Mesodermal cell (in vitro differentiated cells): ENCODE measurements at regions not wholly inside any gene's neighbourhood (a gene's known extent, or its start where the extent isn't known, plus 50 kb on each side); places are given as distances from the start of the nearest gene placed in this dataset.

Source experiments
- H3K27ac ChIP-seq: 2 replicates; pipeline ENCODE4 v1.7.0; 2013; ENCODE audit warnings: mild to moderate bottlenecking, low read depth, low read length, moderate library complexity; ENCODE audit not compliant: severe bottlenecking
- H3K36me3 ChIP-seq: 2 replicates; pipeline ENCODE4 v1.7.1; 2013; ENCODE audit warnings: mild to moderate bottlenecking, low read length, moderate library complexity; ENCODE audit not compliant: control insufficient read depth, insufficient read depth
- H3K4me1 ChIP-seq: one replicate; pipeline ENCODE4 v1.7.1; 2013; ENCODE audit warnings: mild to moderate bottlenecking, low read length; ENCODE audit not compliant: insufficient read depth, control insufficient read depth, poor library complexity, severe bottlenecking
- H3K4me3 ChIP-seq: 2 replicates; pipeline ENCODE4 v1.7.0; 2013; ENCODE audit warnings: low read length, control low read depth, mild to moderate bottlenecking; ENCODE audit not compliant: insufficient read depth, poor library complexity, severe bottlenecking; ENCODE audit errors: extremely low read depth
- H3K9me3 ChIP-seq: 2 replicates; pipeline ENCODE4 v1.7.1; 2013; ENCODE audit warnings: mild to moderate bottlenecking, low read length, moderate library complexity; ENCODE audit not compliant: control insufficient read depth
- WGBS, 2 experiments: methylation state at CpG; one replicate each; pipeline ENCODE4 v1.1.5; 2013; ENCODE audit warnings: missing lambda C conversion rate in 2 of 2; ENCODE audit not compliant: insufficient coverage in 2 of 2; 5-methylcytosine and 5-hydroxymethylcytosine counted together

DNA sequence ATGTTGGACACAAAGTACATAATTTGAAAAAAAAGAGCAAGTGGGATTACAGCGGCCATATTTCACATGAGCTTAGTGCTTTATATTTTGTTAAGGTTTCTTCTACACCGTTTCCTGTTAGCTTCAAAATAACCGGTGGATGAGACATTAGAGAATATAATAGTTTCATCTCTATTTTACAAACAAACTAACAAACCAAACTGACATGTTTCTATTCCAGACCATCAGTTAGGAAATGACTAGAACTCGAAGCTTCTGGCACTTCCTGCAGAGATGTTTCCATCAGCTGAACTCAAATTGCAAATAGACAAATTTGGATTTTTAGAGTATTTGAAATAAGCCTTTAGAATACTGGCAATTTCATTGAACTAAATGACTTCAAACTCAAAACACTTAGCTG, 86.5 kb downstream of the MTRR start:
- Histone ChIP-seq H3K4me3 (no peak overlapping the region), H3K9me3 (no peaks in the 10 kb centered on the region), H3K36me3 (no peaks in the 10 kb centered on the region), H3K4me1 (no peaks in the 10 kb centered on the region), H3K27ac (no peak overlapping the region)
- 100% methylated on average over 1 of the region's 4 CpGs; no CpG with 5 or more reads in 1 of the 2 experiments for WGBS, 2 experiments

DNA sequence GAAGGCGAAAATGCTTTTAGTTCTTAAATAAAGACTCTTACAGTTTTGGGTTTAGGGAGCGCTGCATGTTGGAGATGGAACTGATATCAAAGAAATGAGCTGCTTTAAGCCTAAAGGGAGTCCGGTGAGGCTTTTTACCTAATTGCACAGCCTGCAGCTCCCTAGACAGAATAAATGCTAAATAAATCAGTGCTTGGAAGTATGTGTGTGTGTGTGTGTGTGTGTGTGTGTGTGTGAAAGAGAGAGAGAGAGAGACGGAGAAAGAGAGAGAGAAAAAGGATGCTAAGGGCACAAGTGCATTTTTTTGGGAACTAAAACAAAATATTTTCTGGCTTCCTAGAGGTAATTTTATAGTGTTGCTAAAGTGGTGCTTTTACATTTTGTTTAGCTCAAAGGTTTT, 88.4 kb downstream of the MTRR start:
- WGBS, 2 experiments = 89 to 94% methylated on average over 2 to 3 of the region's 4 CpGs
- Histone ChIP-seq H3K27ac (no peak overlapping the region), H3K4me3 (no peak overlapping the region), H3K36me3 (no peaks in the 10 kb centered on the region), H3K4me1 (no peaks in the 10 kb centered on the region), H3K9me3 (no peaks in the 10 kb centered on the region)

DNA sequence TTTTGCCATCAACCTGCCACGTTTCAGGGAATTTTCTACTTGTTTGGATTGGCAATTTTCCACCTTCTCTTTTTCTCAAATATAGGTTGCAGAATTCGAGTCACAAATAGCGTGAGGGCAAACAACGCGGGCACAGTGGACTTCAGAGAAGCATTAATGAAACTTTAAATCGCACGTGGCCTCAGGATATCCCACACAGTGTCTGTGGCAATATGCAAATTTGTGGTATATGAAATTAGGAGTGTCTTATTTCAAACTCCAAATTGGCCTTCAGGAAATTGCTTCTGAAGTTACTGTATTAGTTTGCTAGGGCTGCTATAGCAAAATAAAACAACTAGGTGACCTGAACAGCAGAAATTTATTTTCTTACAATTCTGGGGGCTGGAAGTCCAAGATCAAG, 91.2 kb downstream of the MTRR start:
- H3K4me1 ChIP-seq = no peaks in the 10 kb centered on the region
- H3K9me3 ChIP-seq = no peaks in the 10 kb centered on the region
- H3K36me3 ChIP-seq = no peaks in the 10 kb centered on the region
- 86 to 98% methylated on average over 7 of the region's 7 CpGs for WGBS, 2 experiments
- no peak overlapping the region for H3K27ac ChIP-seq
- H3K4me3 ChIP-seq = no peak overlapping the region

DNA sequence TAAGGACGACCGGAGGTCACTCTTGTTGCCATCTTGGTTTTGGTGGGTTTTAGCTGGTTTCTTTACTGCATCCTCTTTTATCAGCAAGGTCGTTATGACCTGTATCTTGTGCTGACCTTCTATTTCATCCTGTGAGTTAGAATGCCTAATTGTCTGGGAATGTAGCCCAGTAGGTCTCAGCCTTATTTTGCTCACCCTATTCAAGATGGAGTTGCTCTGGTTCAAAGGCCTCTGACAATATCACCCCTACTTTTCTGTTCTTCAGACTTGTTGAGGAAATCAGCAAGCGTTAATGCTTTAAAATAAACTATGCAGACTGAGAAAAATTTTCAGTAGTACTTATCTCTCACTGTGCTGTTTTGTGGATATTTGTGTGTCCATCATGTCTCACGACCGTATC, 92.6 kb downstream of the MTRR start:
- no peaks in the 10 kb centered on the region for H3K4me1 ChIP-seq
- H3K27ac ChIP-seq = no peak overlapping the region
- 78 to 84% methylated on average over 3 to 6 of the region's 6 CpGs for WGBS, 2 experiments
- H3K4me3 ChIP-seq = no peak overlapping the region
- no peaks in the 10 kb centered on the region for H3K36me3 ChIP-seq
- no peaks in the 10 kb centered on the region for H3K9me3 ChIP-seq

DNA sequence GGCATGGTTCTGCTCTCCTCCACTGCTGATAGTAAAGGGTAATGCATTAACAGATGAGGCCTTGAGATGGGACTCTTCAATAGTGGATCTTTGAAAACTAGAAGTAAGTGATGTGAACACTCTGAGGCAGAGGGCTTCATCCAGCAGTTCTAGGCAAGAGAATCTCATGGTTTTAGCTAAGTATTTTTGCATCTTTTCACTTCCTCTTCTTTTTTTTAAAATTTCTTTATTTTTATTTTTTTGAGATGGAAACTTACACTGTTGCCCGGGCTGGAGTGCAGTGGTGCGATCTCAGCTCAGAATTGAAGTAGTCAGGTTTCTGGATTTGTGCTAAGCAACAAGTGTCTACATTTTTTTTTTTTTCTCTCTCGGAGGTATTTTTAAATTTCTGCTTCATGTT, 101.9 kb downstream of the MTRR start:
- 100% methylated on average over 2 of the region's 3 CpGs; no CpG with 5 or more reads in 1 of the 2 experiments for WGBS, 2 experiments
- Histone ChIP-seq H3K4me1 (no peaks in the 10 kb centered on the region), H3K27ac (no peak overlapping the region), H3K4me3 (no peak overlapping the region), H3K9me3 (no peaks in the 10 kb centered on the region), H3K36me3 (no peaks in the 10 kb centered on the region)

DNA sequence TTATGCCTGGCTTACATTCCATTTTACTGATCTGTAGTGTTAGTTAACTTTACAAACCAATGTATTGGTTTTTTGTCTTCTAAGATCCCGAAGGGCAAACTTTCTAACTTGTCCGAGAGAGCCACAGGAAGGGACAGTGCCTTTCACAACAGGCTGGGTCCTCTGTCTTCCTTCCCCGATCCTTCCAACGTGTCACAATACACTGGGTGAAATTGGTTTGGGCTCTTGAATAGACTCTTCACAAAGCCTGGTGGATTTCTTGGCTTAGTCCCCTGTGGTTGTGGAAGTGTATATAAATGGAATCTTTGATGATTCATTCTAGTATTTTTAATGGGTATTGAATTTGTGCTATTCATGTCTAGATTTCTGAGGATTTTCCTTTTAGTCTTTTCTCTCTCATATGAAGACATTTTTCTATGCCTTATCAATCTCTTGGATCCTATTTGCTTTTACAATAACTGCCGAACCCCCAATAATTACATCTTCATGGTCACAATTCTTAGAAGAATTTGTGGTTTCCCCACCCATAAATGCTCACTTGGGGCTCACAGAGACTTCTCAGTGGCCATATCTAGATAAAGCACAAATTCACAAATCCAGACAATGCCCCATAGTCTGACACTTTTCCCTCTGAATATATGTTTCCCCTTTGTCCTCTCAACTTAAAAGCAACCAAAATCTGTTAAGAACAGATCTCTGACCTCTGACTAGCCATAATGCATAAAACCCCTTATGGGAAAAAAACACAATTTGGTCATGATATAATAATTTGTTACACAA, 107.7 kb downstream of the MTRR start:
- H3K36me3 ChIP-seq = no peaks in the 10 kb centered on the region
- H3K4me3 ChIP-seq = no peak overlapping the region
- WGBS, 2 experiments = 96 to 100% methylated on average over 1 to 3 of the region's 5 CpGs
- H3K9me3 ChIP-seq = no peaks in the 10 kb centered on the region
- H3K4me1 ChIP-seq = no peaks in the 10 kb centered on the region
- H3K27ac ChIP-seq = no peak overlapping the region

DNA sequence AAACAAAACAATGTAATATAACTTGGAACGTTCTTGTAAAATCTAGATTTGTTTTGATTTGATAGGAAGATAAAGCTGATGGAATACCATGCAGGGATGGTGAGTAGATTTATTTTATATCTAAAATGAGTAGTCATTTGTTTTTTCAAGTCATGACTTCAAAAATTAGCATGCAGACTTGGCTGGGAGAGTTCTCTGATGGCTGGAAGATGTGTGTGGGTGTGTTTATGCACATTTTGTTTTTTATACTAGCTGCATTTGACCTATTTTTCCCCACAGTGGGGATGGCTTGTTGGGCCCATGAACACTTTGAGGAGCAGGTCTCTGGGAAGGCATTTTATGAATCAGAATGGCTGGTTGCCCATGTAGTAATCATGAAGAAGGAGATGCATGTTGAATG, 109.2 kb downstream of the MTRR start:
- no peaks in the 10 kb centered on the region for H3K36me3 ChIP-seq
- H3K27ac ChIP-seq = no peak overlapping the region
- H3K4me1 ChIP-seq = no peaks in the 10 kb centered on the region
- H3K4me3 ChIP-seq = no peak overlapping the region
- no peaks in the 10 kb centered on the region for H3K9me3 ChIP-seq
- WGBS, 2 experiments = 100% methylated on average over 1 of the region's 1 CpG; no CpG with 5 or more reads in 1 of the 2 experiments

DNA sequence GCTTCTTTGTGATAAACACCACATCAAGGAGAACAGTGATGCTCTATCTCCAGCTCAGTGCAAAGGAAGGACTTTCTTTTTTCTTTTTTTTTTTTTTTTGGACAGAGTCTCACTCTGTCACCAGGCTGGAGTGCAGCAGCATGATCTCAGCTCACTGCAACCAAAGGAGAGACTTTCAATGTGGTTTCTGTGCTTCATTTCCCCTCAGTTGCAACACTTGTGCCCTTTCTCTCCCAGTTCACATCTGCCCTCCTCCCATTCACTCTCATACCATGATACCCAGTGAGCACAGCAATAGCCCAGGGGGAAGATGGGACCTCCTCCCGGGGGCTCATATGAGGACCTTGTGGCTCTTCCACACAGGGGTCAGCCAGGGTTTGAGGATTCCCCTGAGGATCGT, 110.0 kb downstream of the MTRR start:
- WGBS, 2 experiments = 100% methylated on average over 1 of the region's 2 CpGs

DNA sequence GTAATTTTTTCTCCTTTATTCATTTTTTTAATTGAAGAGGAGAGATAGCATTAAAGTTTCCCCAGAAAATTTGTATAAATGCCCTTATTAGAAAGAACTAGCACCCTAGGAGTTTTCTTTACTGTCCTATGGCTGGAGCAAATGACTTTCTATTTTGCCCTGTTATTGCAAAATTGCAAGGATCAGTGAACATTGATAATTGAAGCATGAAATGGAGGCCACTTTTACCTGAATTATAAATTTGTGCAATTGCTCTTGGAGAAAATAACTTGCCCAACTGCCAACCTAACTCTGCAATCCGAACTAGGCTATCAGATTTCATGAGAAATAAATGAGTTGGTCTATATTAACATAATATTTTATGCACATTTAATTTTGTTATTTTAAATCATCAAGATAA, 111.9 kb downstream of the MTRR start:
- WGBS, 2 experiments = no CpG with 5 or more reads among the region's 1 CpG
- H3K4me1 ChIP-seq = no peaks in the 10 kb centered on the region
- no peak overlapping the region for H3K27ac ChIP-seq
- H3K36me3 ChIP-seq = no peaks in the 10 kb centered on the region
- H3K4me3 ChIP-seq = no peak overlapping the region
- H3K9me3 ChIP-seq = no peaks in the 10 kb centered on the region

More for the DNA sequence above, 110.0 kb downstream of the MTRR start:
- no peak overlapping the region for H3K4me3 ChIP-seq
- no peaks in the 10 kb centered on the region for H3K4me1 ChIP-seq
- H3K36me3 ChIP-seq = no peaks in the 10 kb centered on the region
- H3K27ac ChIP-seq = no peak overlapping the region
- no peaks in the 10 kb centered on the region for H3K9me3 ChIP-seq

DNA sequence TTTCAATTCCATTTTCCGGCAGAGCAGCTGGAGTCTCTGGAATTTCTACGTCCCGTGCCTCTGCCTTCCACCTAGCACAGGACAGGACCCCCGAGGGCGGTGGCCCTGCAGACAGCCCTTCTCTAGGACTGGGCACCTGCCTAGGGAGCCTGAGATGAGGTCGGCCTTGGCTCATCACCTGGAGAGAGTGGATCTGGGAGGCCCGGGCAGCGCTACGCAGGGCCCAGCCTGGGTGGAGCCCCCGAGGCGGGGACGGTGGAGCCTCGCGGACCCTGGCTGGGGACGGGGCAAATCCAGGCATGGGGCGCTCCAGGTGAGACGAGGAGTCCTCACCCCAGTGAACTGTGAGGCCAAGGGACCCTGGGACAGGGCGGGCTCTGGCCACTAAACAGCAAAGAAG, 114.5 kb downstream of the MTRR start:
- WGBS, 2 experiments = 89 to 91% methylated on average over 9 to 18 of the region's 18 CpGs
- Histone ChIP-seq H3K9me3 (no peaks in the 10 kb centered on the region), H3K4me1 (no peaks in the 10 kb centered on the region), H3K36me3 (no peaks in the 10 kb centered on the region), H3K27ac (no peak overlapping the region), H3K4me3 (no peak overlapping the region)

DNA sequence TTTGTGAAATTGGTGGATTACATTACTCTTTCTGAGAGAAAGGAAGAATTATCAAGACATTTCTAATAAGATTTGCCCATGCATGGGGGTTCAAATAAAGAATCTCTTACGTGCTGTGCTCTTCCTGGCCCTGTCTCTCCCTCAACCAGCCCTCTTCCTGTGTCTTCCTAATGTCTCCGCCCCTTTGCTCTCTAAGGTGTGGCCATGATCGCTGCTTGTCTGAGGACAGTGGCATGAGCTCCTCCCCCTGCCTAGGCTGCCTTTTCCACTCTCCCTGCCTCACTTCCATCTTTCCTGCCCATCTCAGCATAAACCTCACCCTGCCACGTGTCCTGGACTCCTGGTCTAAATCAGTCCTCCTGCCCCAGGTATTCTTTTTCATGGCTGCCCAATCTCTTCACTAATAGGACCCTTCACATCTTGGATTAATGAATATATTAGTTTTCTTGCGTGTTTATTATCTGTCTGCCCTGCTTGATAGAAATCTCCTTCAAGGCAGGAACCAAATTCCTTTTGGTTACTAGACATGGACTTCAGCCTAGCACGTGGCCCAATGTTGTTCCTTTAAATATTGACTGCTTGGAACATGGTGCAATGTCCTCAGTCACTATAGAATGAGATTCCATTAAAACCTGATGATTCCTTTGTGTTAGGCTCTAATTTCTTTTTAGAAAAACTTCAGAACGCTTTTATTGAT, 122.3 kb downstream of the MTRR start:
- no peaks in the 10 kb centered on the region for H3K9me3 ChIP-seq
- H3K27ac ChIP-seq = no peak overlapping the region
- no peak overlapping the region for H3K4me3 ChIP-seq
- no peaks in the 10 kb centered on the region for H3K36me3 ChIP-seq
- H3K4me1 ChIP-seq = no peaks in the 10 kb centered on the region
- WGBS, 2 experiments = 75 to 78% methylated on average over 5 to 6 of the region's 7 CpGs
